ENCODE measurements at regions not wholly inside any gene's neighbourhood (a gene's known extent, or its start where the extent isn't known, plus 50 kb on each side); places are given as distances from the start of the nearest gene placed in this dataset.

- no peak overlapping the region for H3K4me3 Mint-ChIP-seq
- POLR2A ChIA-PET: no interaction called here
Observed at GRCh38 chr16:50998411-50998810, 152.7 kb downstream of the SALL1 start.

GRCh38 chr16:50997679-50998078 is 153.4 kb downstream of the SALL1 start:
- Mint-ChIP-seq H3K36me3 (ENCODE audit: low read depth) (no peaks in the 10 kb centered on the region), H3K4me3 (no peak overlapping the region), H3K27ac (no peak overlapping the region), H3K4me1 (no peaks in the 10 kb centered on the region), H3K9me3 (no peaks in the 10 kb centered on the region), H3K27me3 (no peaks in the 10 kb centered on the region)
- CTCF ChIA-PET: no interaction called here
- no peak for DNase-seq
- POLR2A ChIA-PET: no interaction called here

More at GRCh38 chr16:50998411-50998810, 152.7 kb downstream of the SALL1 start:
- H3K27ac Mint-ChIP-seq: no peak overlapping the region
- no peaks in the 10 kb centered on the region for H3K27me3 Mint-ChIP-seq
- no peak for DNase-seq
- no peaks in the 10 kb centered on the region for H3K4me1 Mint-ChIP-seq
- CTCF ChIA-PET: no interaction called here
- H3K36me3 Mint-ChIP-seq (ENCODE audit: low read depth): no peaks in the 10 kb centered on the region
- H3K9me3 Mint-ChIP-seq: no peaks in the 10 kb centered on the region

- ChIA-PET CTCF (no interaction called here), POLR2A (no interaction called here)
- no peaks in the 10 kb centered on the region for H3K27me3 Mint-ChIP-seq
- no peaks in the 10 kb centered on the region for H3K9me3 Mint-ChIP-seq
- H3K36me3 Mint-ChIP-seq (ENCODE audit: low read depth): no peaks in the 10 kb centered on the region
- no peaks in the 10 kb centered on the region for H3K4me1 Mint-ChIP-seq
- no peak overlapping the region for H3K27ac Mint-ChIP-seq
- H3K4me3 Mint-ChIP-seq: no peak overlapping the region
- DNase-seq: no peak
Observed at GRCh38 chr16:50996830-50997186, 154.3 kb downstream of the SALL1 start.

GRCh38 chr16:50996166-50996829 is 154.8 kb downstream of the SALL1 start:
- H3K4me1 Mint-ChIP-seq: no peaks in the 10 kb centered on the region
- ChIA-PET CTCF (no interaction called here), POLR2A (interaction anchor here (0.6 kb wide), 1 partner anchor 44 kb away, joined by 3 read pairs; no protein-coding TSS in a partner anchor)
- no peaks in the 10 kb centered on the region for H3K27me3 Mint-ChIP-seq
- no peaks in the 10 kb centered on the region for H3K36me3 Mint-ChIP-seq (ENCODE audit: low read depth)
- H3K27ac Mint-ChIP-seq: no peak overlapping the region
- H3K9me3 Mint-ChIP-seq: no peaks in the 10 kb centered on the region
- DNase-seq: no peak
- H3K4me3 Mint-ChIP-seq: no peak overlapping the region

- Mint-ChIP-seq H3K4me1 (no peaks in the 10 kb centered on the region), H3K27ac (no peak overlapping the region), H3K27me3 (no peaks in the 10 kb centered on the region), H3K9me3 (no peaks in the 10 kb centered on the region), H3K36me3 (ENCODE audit: low read depth) (no peaks in the 10 kb centered on the region), H3K4me3 (no peak overlapping the region)
- POLR2A ChIA-PET: no interaction called here
- CTCF ChIA-PET: interaction anchor here (1.0 kb wide), 1 partner anchor 14 kb away, joined by 3 read pairs; no protein-coding TSS in a partner anchor
- no peak for DNase-seq
Observed at GRCh38 chr16:50994995-50995394, 156.1 kb downstream of the SALL1 start.

GRCh38 chr16:50992350-50993032 is 158.6 kb downstream of the SALL1 start:
- ChIA-PET CTCF (no interaction called here), POLR2A (no interaction called here)
- Mint-ChIP-seq H3K27me3 (no peaks in the 10 kb centered on the region), H3K4me3 (no peak overlapping the region), H3K9me3 (no peaks in the 10 kb centered on the region), H3K4me1 (no peaks in the 10 kb centered on the region), H3K36me3 (ENCODE audit: low read depth) (no peaks in the 10 kb centered on the region), H3K27ac (no peak overlapping the region)
- DNase-seq: no peak

GRCh38 chr16:50991436-50991835 is 159.6 kb downstream of the SALL1 start:
- ChIA-PET CTCF (no interaction called here), POLR2A (no interaction called here)
- DNase-seq: no peak
- Mint-ChIP-seq H3K4me1 (no peaks in the 10 kb centered on the region), H3K4me3 (no peak overlapping the region), H3K9me3 (peaks cover 2% of the 10 kb centered on the region), H3K27me3 (no peaks in the 10 kb centered on the region), H3K36me3 (ENCODE audit: low read depth) (no peaks in the 10 kb centered on the region), H3K27ac (no peak overlapping the region)

GRCh38 chr16:50991006-50991405 is 160.1 kb downstream of the SALL1 start:
- POLR2A ChIA-PET: no interaction called here

GRCh38 chr16:50989047-50989446 is 162.0 kb downstream of the SALL1 start:
- DNase-seq: no peak
- Mint-ChIP-seq H3K9me3 (peaks cover 4% of the 10 kb centered on the region), H3K4me1 (no peaks in the 10 kb centered on the region), H3K36me3 (ENCODE audit: low read depth) (no peaks in the 10 kb centered on the region), H3K27me3 (no peaks in the 10 kb centered on the region), H3K4me3 (no peak overlapping the region), H3K27ac (no peak overlapping the region)
- ChIA-PET CTCF (no interaction called here), POLR2A (no interaction called here)

More at GRCh38 chr16:50991006-50991405, 160.1 kb downstream of the SALL1 start:
- H3K4me3 Mint-ChIP-seq: no peak overlapping the region
- H3K9me3 Mint-ChIP-seq: peaks cover 4% of the 10 kb centered on the region
- no peaks in the 10 kb centered on the region for H3K27me3 Mint-ChIP-seq
- DNase-seq: no peak
- CTCF ChIA-PET: no interaction called here
- H3K36me3 Mint-ChIP-seq (ENCODE audit: low read depth): no peaks in the 10 kb centered on the region
- no peaks in the 10 kb centered on the region for H3K4me1 Mint-ChIP-seq
- no peak overlapping the region for H3K27ac Mint-ChIP-seq

- peaks cover 4% of the 10 kb centered on the region for H3K9me3 Mint-ChIP-seq
- H3K4me1 Mint-ChIP-seq: no peaks in the 10 kb centered on the region
- ChIA-PET CTCF (no interaction called here), POLR2A (no interaction called here)
- DNase-seq: no peak
- no peak overlapping the region for H3K27ac Mint-ChIP-seq
- no peak overlapping the region for H3K4me3 Mint-ChIP-seq
- no peaks in the 10 kb centered on the region for H3K36me3 Mint-ChIP-seq (ENCODE audit: low read depth)
- H3K27me3 Mint-ChIP-seq: no peaks in the 10 kb centered on the region
Observed at GRCh38 chr16:50988441-50988840, 162.6 kb downstream of the SALL1 start.

GRCh38 chr16:50986453-50986852 is 164.6 kb downstream of the SALL1 start:
- peaks cover 5% of the 10 kb centered on the region for H3K9me3 Mint-ChIP-seq
- H3K4me3 Mint-ChIP-seq: no peak overlapping the region
- H3K4me1 Mint-ChIP-seq: no peaks in the 10 kb centered on the region
- DNase-seq: no peak
- H3K27me3 Mint-ChIP-seq: no peaks in the 10 kb centered on the region
- no peaks in the 10 kb centered on the region for H3K36me3 Mint-ChIP-seq (ENCODE audit: low read depth)
- CTCF ChIA-PET: no interaction called here
- POLR2A ChIA-PET: no interaction called here
- no peak overlapping the region for H3K27ac Mint-ChIP-seq

GRCh38 chr16:50985733-50986132 is 165.3 kb downstream of the SALL1 start:
- Mint-ChIP-seq H3K4me3 (no peak overlapping the region), H3K9me3 (peaks cover 5% of the 10 kb centered on the region), H3K27ac (no peak overlapping the region), H3K27me3 (peaks cover 2% of the 10 kb centered on the region), H3K36me3 (ENCODE audit: low read depth) (no peaks in the 10 kb centered on the region), H3K4me1 (no peaks in the 10 kb centered on the region)
- ChIA-PET POLR2A (no interaction called here), CTCF (no interaction called here)
- no peak for DNase-seq

- no peaks in the 10 kb centered on the region for H3K4me1 Mint-ChIP-seq
- ChIA-PET CTCF (interaction anchor here (0.5 kb wide), 1 partner anchor 71 kb away, joined by 3 read pairs; no protein-coding TSS in a partner anchor), POLR2A (no interaction called here)
- H3K27ac Mint-ChIP-seq: no peak overlapping the region
- peaks cover 5% of the 10 kb centered on the region for H3K9me3 Mint-ChIP-seq
- DNase-seq: no peak
- no peaks in the 10 kb centered on the region for H3K36me3 Mint-ChIP-seq (ENCODE audit: low read depth)
- no peak overlapping the region for H3K4me3 Mint-ChIP-seq
- H3K27me3 Mint-ChIP-seq: peaks cover 2% of the 10 kb centered on the region
Observed at GRCh38 chr16:50984688-50985087, 166.4 kb downstream of the SALL1 start.

- no peaks in the 10 kb centered on the region for H3K4me1 Mint-ChIP-seq
- no peak overlapping the region for H3K27ac Mint-ChIP-seq
- peaks cover 2% of the 10 kb centered on the region for H3K27me3 Mint-ChIP-seq
- no peaks in the 10 kb centered on the region for H3K36me3 Mint-ChIP-seq (ENCODE audit: low read depth)
- POLR2A ChIA-PET: no interaction called here
- H3K4me3 Mint-ChIP-seq: no peak overlapping the region
- peaks cover 5% of the 10 kb centered on the region for H3K9me3 Mint-ChIP-seq
- DNase-seq: no peak
- CTCF ChIA-PET: no interaction called here
Observed at GRCh38 chr16:50982808-50983207, 168.3 kb downstream of the SALL1 start.
